Mesendoderm (in vitro differentiated cells): ENCODE measurements at regions not wholly inside any gene's neighbourhood (a gene's known extent, or its start where the extent isn't known, plus 50 kb on each side); places are given as distances from the start of the nearest gene placed in this dataset.

Experiments used
- DNase-seq: peaks from one replicate; pipeline ENCODE4 v3.0.0; 2013
- H2AK5ac ChIP-seq: 2 replicates; pipeline ENCODE4 v1.6.1; 2013; ENCODE audit warnings: low read length, inconsistent platforms
- H2BK120ac ChIP-seq: 2 replicates; pipeline ENCODE4 v1.6.1; 2013; ENCODE audit warnings: low read depth, mild to moderate bottlenecking, low read length, moderate library complexity, mixed read lengths
- H2BK15ac ChIP-seq: replicated peaks from 2 replicates; pipeline ENCODE4 v1.6.1; 2013; ENCODE audit warnings: low read depth, mild to moderate bottlenecking, moderate library complexity
- H2BK5ac ChIP-seq: 2 replicates; pipeline ENCODE4 v1.6.1; 2013; ENCODE audit warnings: low read length, inconsistent platforms
- H3K18ac ChIP-seq: 2 replicates; pipeline ENCODE4 v1.6.1; 2013; ENCODE audit warnings: mild to moderate bottlenecking, low read length, mixed read lengths
- H3K23ac ChIP-seq: one replicate; pipeline ENCODE4 v1.6.1; 2013; ENCODE audit warnings: low read length
- H3K27ac ChIP-seq: 2 replicates; pipeline ENCODE4 v1.5.1; 2013; ENCODE audit warnings: low read depth, mild to moderate bottlenecking, inconsistent platforms, low read length, moderate library complexity
- H3K27me3 ChIP-seq: 2 replicates; pipeline ENCODE4 v1.6.1; 2013; ENCODE audit warnings: low read length, control low read depth, mild to moderate bottlenecking, inconsistent platforms; ENCODE audit not compliant: insufficient read depth, poor library complexity
- H3K36me3 ChIP-seq: 2 replicates; pipeline ENCODE4 v1.6.1; 2013; ENCODE audit warnings: low read length, inconsistent platforms; ENCODE audit not compliant: control insufficient read depth, insufficient read depth
- H3K4ac ChIP-seq: one replicate; pipeline ENCODE4 v1.6.1; 2013; ENCODE audit warnings: low read depth, mild to moderate bottlenecking, low read length, moderate library complexity
- H3K4me1 ChIP-seq: 2 replicates; pipeline ENCODE4 v1.6.1; 2013; ENCODE audit warnings: low read depth, low read length, inconsistent platforms; ENCODE audit not compliant: control insufficient read depth
- H3K4me2 ChIP-seq: 2 replicates; pipeline ENCODE4 v1.6.1; 2013; ENCODE audit warnings: low read length
- H3K4me3 ChIP-seq: 2 replicates; pipeline ENCODE4 v1.5.1; 2013; ENCODE audit warnings: mild to moderate bottlenecking, low read length
- H3K56ac ChIP-seq: one replicate; pipeline ENCODE4 v1.6.1; 2013; ENCODE audit warnings: low read length
- H3K79me1 ChIP-seq: 2 replicates; pipeline ENCODE4 v1.6.1; 2013; ENCODE audit warnings: low read length, inconsistent platforms
- H3K79me2 ChIP-seq: 2 replicates; pipeline ENCODE4 v1.6.1; 2013; ENCODE audit warnings: mild to moderate bottlenecking, low read length; ENCODE audit not compliant: control insufficient read depth, insufficient read depth
- H3K9ac ChIP-seq: 2 replicates; pipeline ENCODE4 v1.6.1; 2013; ENCODE audit warnings: low read length, inconsistent platforms
- H4K5ac ChIP-seq: one replicate; pipeline ENCODE4 v1.6.1; 2013; ENCODE audit warnings: low read length
- H4K8ac ChIP-seq: one replicate; pipeline ENCODE4 v1.6.1; 2013; ENCODE audit warnings: low read depth, mild to moderate bottlenecking, control low read depth, low read length, moderate library complexity
- WGBS: extraction: QIAGEN DNeasy Blood & Tissue Kit; methylation state at CpG from one replicate; pipeline ENCODE4 v1.1.7; 2013; ENCODE audit warnings: low lambda C conversion rate, missing lambda C conversion rate; ENCODE audit not compliant: insufficient coverage; ENCODE audit errors: extremely low coverage; 5-methylcytosine and 5-hydroxymethylcytosine counted together

DNA sequence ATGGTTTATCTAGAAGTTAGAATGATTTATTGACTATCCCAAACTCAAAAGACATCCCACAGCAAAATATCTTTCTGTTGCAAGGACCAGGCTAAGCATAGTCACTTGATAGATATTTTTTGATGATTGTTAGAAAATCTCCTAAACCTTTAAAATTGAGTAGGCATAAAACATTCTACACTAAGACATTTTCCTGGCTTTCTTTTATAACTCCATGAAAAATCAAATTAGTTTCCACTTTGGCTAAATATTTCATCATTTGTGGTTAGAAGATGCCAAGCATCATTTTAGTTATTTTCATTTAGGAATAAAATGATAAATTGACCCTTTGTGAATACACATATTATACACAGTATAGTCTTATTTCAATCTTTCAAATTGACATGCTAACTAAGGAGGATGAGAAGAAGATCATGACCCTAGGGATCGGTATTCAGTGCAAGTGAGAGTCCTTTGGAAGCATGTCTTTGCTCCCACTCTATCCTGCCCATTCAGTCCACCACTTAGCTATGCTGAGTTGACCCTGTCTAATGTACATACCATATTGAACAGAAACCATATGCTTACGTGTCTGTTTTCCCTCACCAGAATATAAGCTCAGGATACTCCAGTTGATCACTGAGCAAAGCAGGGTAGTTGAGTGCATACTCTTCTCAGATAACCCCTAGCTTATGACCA is 136.6 kb upstream of the OTUD4 start:
- no peak for DNase-seq
- Histone ChIP-seq H3K4me3 (no peak overlapping the region), H3K9ac (no peak overlapping the region), H3K23ac (no peak overlapping the region), H3K27me3 (no peaks in the 10 kb centered on the region), H3K18ac (no peak overlapping the region), H3K27ac (no peak overlapping the region), H2AK5ac (no peak overlapping the region), H3K79me2 (no peaks in the 10 kb centered on the region), H3K4ac (no peak overlapping the region), H3K79me1 (no peaks in the 10 kb centered on the region), H3K56ac (no peak overlapping the region), H2BK5ac (no peak overlapping the region), H3K4me1 (no peaks in the 10 kb centered on the region), H4K8ac (no peak overlapping the region), H3K36me3 (no peaks in the 10 kb centered on the region), H4K5ac (no peak overlapping the region), H2BK15ac (no peak overlapping the region), H2BK120ac (no peak overlapping the region), H3K4me2 (no peak overlapping the region)
- WGBS, result no CpG with 5 or more reads among the region's 2 CpGs

DNA sequence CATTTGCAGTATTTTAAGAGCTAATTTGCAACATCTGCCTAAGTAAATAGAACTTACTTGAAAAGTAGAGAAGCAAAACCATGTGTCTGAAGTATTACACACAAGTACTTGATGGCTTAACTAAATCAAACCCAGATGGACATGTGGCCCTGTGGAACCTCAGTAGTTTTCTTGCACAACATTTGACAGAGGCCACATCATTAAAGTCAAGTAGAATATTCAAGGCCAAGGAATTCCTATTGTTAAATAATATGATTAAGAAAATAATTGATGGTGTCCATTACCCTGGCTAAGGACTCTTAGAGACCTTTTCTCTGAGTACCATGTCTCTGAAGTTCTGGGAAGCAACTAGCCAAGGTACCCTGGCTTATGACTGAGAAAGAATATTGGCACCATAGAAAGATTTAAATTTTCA is 135.4 kb upstream of the OTUD4 start:
- Histone ChIP-seq H3K4me2 (no peak overlapping the region), H3K36me3 (no peaks in the 10 kb centered on the region)

DNA sequence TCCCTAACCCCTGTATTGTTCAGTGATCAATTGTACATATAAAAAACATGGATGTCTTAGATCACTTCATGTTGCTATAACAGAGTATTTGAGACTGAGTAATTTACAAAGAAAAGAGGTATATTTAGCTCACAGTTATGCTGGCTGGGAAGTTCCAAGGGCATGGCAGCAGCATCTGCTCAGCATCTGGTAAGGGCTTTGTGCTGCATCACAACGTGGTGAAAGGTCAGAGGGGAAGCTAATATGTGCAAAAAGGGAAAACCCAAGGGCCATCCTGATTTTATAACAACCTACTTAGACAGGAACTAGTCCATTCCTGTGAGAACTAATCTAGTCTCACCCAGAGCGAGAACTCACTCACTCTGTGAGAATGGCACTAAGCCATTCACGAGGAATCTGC is 128.2 kb upstream of the OTUD4 start:
- H3K23ac ChIP-seq, result no peak overlapping the region
- no peak overlapping the region for H3K4me2 ChIP-seq
- no peaks in the 10 kb centered on the region for H3K79me2 ChIP-seq
- H3K18ac ChIP-seq, result no peak overlapping the region
- no peak overlapping the region for H2BK120ac ChIP-seq
- H3K56ac ChIP-seq, result no peak overlapping the region
- no peak overlapping the region for H3K27ac ChIP-seq
- no peak overlapping the region for H4K8ac ChIP-seq
- H3K4ac ChIP-seq, result no peak overlapping the region
- H2AK5ac ChIP-seq, result no peak overlapping the region
- no peak overlapping the region for H2BK15ac ChIP-seq
- no peaks in the 10 kb centered on the region for H3K36me3 ChIP-seq
- no CpG with 5 or more reads among the region's 3 CpGs for WGBS
- no peaks in the 10 kb centered on the region for H3K4me1 ChIP-seq
- no peak overlapping the region for H4K5ac ChIP-seq
- H3K9ac ChIP-seq, result no peak overlapping the region
- peak; percentile 1 for DNase-seq
- no peaks in the 10 kb centered on the region for H3K27me3 ChIP-seq
- H2BK5ac ChIP-seq, result no peak overlapping the region
- no peaks in the 10 kb centered on the region for H3K79me1 ChIP-seq
- no peak overlapping the region for H3K4me3 ChIP-seq

More for the DNA sequence above, 135.4 kb upstream of the OTUD4 start:
- no peak overlapping the region for H2BK5ac ChIP-seq
- no peak overlapping the region for H3K56ac ChIP-seq
- H3K4me1 ChIP-seq, result no peaks in the 10 kb centered on the region
- no peak overlapping the region for H2BK120ac ChIP-seq
- H3K9ac ChIP-seq, result no peak overlapping the region
- H3K4me3 ChIP-seq, result no peak overlapping the region
- DNase-seq, result no peak
- H4K8ac ChIP-seq, result no peak overlapping the region
- no peak overlapping the region for H2BK15ac ChIP-seq
- no peaks in the 10 kb centered on the region for H3K79me2 ChIP-seq
- H3K27ac ChIP-seq, result no peak overlapping the region
- H3K18ac ChIP-seq, result no peak overlapping the region
- no peaks in the 10 kb centered on the region for H3K79me1 ChIP-seq
- H3K4ac ChIP-seq, result no peak overlapping the region
- no peak overlapping the region for H3K23ac ChIP-seq
- no peak overlapping the region for H2AK5ac ChIP-seq
- H4K5ac ChIP-seq, result no peak overlapping the region
- H3K27me3 ChIP-seq, result no peaks in the 10 kb centered on the region

DNA sequence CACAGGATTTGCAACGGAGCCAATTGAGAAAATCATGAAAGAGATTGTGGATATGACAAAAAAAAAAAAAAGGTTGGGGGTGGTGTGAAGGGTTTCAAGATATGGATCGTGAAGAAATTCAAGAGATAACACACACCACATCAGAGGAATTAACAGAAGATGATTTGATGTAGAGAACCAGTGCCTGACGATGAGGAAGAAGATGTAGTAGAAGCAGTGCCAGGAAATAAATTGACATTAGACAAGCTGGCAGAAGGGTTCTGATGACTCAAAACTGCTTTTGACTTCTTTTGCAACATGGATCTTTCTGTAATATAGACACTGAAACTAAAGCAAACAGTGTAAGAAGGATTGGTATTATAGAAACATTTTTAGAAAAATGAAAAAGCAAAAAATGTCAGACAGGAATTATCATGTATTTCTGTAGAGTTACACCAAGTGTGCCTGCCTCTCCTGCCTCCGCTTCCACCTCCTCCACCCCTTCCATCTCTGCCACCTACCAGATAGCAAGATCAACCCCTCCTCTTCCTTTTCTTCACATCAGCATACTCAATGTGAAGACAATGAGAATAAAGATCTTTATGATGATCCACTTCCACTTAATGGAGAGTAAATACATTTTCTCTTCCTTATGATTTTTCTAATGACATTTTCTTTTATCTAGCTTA is 127.5 kb upstream of the OTUD4 start:
- H2AK5ac ChIP-seq, result no peak overlapping the region
- H3K4me2 ChIP-seq, result no peak overlapping the region
- no peak overlapping the region for H3K27ac ChIP-seq
- no peaks in the 10 kb centered on the region for H3K79me2 ChIP-seq
- no peaks in the 10 kb centered on the region for H3K36me3 ChIP-seq
- H4K8ac ChIP-seq, result no peak overlapping the region
- no peak overlapping the region for H2BK5ac ChIP-seq
- no peak overlapping the region for H3K56ac ChIP-seq
- H2BK120ac ChIP-seq, result no peak overlapping the region
- H3K4ac ChIP-seq, result no peak overlapping the region
- H3K4me3 ChIP-seq, result no peak overlapping the region
- H3K4me1 ChIP-seq, result no peaks in the 10 kb centered on the region
- H3K27me3 ChIP-seq, result no peaks in the 10 kb centered on the region
- H4K5ac ChIP-seq, result no peak overlapping the region
- no peak overlapping the region for H3K23ac ChIP-seq
- H3K18ac ChIP-seq, result no peak overlapping the region
- no CpG with 5 or more reads among the region's 4 CpGs for WGBS
- DNase-seq, result no peak
- no peaks in the 10 kb centered on the region for H3K79me1 ChIP-seq
- H3K9ac ChIP-seq, result no peak overlapping the region
- no peak overlapping the region for H2BK15ac ChIP-seq

DNA sequence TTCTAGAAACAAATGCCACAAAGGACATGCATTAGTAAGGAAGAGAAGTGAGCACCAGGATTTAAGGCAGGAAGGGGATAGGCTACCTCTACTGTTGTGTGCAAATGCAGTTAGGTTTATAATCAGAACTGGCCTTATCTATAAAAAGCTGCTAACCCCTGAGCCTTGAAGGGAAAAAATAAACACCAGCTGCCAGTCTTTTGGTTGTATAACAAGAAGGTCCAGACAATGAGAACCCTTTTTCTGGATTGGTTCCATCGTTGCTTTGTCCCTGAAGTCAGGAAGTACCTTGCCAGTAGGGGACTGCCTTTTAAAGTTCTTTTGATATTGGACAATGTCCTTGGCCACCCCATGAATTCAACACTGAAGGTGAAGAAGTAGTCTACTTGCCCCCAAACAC is 126.7 kb upstream of the OTUD4 start:
- Histone ChIP-seq H2BK5ac (no peak overlapping the region), H3K4me1 (no peaks in the 10 kb centered on the region), H2BK15ac (no peak overlapping the region), H3K4me2 (no peak overlapping the region), H3K27ac (no peak overlapping the region), H3K36me3 (no peaks in the 10 kb centered on the region), H3K79me2 (no peaks in the 10 kb centered on the region), H3K9ac (no peak overlapping the region), H3K27me3 (no peaks in the 10 kb centered on the region), H3K56ac (no peak overlapping the region), H3K18ac (no peak overlapping the region), H3K4me3 (no peak overlapping the region), H3K4ac (no peak overlapping the region), H2BK120ac (no peak overlapping the region), H4K8ac (no peak overlapping the region), H3K79me1 (no peaks in the 10 kb centered on the region), H4K5ac (no peak overlapping the region), H2AK5ac (no peak overlapping the region), H3K23ac (no peak overlapping the region)
- no CpG with 5 or more reads among the region's 1 CpG for WGBS
- DNase-seq, result no peak

- Histone ChIP-seq H3K56ac (no peak overlapping the region), H3K9ac (no peak overlapping the region), H2BK5ac (no peak overlapping the region), H3K4me2 (no peak overlapping the region), H3K79me1 (no peaks in the 10 kb centered on the region), H3K4ac (no peak overlapping the region), H2BK120ac (no peak overlapping the region), H2BK15ac (no peak overlapping the region), H3K23ac (no peak overlapping the region), H3K18ac (no peak overlapping the region), H3K36me3 (no peaks in the 10 kb centered on the region), H4K8ac (no peak overlapping the region), H3K27me3 (no peaks in the 10 kb centered on the region), H3K4me1 (no peaks in the 10 kb centered on the region), H3K4me3 (no peak overlapping the region), H2AK5ac (no peak overlapping the region), H3K79me2 (no peaks in the 10 kb centered on the region), H4K5ac (no peak overlapping the region), H3K27ac (no peak overlapping the region)
- DNase-seq, result no peak
- no CpG with 5 or more reads among the region's 3 CpGs for WGBS
Measured at GRCh38 chr4:145302725-145303124, 122.3 kb upstream of the OTUD4 start.
